ENCODE measurements at regions not wholly inside any gene's neighbourhood (a gene's known extent, or its start where the extent isn't known, plus 50 kb on each side); places are given as distances from the start of the nearest gene placed in this dataset.
"Not testable (repeated sequence)": the region's sequence is repeated elsewhere in the genome, so short reads cannot be mapped to it uniquely, and the experiment has no call there.

DNA sequence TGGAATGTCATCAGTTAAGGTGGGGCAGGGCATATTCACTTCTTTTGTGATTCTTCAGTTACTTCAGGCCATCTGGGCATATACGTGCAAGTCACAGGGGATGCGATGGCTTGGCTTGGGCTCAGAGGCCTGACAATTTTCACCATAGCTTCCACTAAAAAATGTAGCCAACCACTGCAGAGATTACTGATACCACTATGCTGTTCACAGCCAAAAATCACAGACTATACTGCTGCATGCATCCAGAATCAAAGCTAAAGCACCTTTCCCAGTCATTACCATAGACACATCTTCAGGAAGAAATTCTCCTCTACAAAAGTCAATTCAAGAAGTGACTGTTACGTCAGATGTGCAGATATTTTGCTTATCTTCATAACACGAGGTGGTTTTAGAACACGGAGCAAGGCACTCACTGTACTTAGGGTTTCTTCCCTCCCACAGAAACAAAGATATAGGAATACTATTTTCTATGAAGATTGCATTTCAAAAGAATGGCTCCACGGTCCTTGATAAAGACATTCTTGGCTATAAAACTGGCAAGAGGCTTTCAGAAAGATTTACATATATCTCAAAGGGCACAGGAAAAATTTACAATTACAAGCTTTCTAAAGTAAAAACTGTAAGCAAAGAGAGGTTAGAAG is 1556.6 kb upstream of the PRR20A start:
- DNase-seq: no peak

DNA sequence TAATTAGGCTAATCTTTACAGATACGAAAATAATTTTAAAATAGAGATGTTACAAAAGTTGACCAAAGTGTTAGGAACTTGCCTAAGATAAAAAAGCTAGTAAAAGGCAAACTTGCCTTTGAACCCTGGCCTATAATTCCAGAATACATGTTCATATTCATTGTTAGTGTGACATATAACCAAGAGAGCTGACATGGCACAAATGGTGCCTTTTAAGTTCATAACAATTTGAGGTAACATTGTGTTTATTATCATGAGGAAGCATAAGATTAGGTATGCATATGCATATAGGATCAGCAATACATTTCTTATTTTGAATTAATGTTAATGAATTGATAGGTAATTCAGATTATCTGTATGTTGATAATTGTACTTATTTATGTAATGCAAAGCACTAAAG is 1537.9 kb upstream of the PRR20A start:
- no peak for DNase-seq

DNA sequence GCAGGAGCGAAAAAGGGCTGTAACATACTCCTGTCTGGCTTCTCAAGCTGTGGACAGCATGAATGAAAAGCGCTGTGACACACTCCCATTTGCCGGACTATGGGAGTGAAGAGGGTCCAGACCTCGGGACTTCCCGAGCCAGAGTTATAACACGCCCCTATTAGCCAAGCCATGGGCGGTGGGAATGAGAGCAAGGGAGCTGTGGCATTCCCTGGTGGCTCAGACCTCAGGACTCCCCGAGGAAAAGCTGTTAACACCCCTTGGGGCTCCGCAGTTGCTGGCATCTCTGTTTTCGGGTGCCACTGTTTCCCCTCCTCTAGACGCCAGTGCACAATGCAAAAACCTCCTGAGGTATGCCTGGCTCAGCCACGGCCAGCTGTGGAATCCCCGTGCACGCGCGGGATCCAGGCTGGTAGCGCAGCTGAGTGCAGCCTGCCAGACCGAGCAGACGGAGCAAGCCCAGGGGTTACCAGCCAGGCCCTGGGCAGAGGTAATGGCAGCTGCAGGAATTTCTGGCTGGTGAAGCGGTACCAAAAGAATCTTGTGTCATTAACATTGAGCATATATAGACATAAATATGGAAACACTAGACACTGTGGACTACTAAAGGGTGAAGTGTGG is 1534.6 kb upstream of the PRR20A start:
- DNase-seq: no peak

DNA sequence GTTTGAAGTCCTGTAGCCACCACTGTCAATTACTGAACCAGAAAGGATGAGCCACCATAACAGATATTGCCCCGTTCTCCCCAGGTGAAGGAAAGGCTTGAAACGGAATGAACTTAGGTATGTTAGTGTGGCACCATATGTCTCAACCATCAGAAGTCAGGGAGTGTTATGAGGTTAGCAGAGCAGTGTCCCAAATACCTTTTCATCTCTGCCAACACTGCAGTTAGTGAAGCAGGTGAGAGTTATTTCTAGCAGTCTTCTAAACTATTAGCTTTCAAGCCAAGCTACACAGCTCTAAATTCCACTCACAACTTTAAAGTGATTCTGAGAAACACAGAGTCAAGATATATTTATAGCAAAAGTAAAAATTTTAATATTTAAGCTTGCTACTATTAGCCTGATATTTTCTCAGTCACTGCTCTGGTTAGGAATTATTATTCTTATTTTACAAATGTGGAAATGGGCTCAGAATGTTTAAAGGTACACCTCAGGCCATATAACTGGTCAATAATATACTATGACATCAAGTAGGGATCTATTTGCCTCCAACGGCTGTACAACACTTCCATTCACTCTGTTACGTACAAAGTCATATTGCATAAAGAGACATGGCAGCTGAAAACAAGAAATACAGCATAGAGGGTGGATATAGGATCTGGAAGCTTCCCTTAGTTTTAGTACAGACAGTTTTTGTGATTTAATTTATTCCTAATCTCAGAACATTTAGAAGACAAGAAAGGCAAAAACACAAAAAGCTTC is 1527.1 kb upstream of the PRR20A start:
- DNase-seq: no peak

DNA sequence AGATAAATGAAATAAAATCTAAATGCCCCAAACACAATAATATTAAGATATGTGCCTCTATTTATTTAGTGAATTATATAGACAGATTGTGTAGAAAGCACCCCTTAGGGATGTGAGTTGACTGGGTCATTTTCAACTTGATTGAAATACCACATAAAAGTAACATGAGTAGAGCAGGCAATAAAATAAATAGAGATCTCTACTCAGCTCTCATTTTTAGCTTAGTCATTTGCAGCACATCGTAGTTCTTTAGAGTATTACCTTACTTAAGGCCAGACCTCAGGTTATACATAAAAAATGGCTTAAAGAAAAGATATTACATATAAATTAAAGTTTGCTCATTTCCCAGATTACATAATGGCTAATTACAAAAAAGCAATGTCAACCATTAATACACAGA is 1525.6 kb upstream of the PRR20A start:
- no peak for DNase-seq

DNA sequence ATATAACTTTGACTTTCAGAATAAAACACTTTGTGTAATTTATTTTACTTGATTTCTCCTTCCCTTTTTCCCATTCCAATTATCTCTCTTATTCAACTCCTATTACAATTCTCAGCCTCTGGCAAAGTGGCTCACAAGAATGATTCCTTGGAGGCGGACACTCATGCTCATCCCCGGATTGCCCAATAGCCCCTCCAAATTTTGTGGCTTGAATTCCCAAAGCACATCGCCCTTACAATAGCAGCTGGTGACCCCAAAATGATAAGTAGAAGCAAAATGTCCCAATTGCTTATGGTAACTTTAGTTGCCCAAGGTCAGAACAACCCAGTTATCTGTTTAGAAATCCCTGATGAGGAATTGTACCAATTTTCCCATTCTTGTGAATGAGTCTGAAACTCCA is 1523.5 kb upstream of the PRR20A start:
- no peak for DNase-seq

DNA sequence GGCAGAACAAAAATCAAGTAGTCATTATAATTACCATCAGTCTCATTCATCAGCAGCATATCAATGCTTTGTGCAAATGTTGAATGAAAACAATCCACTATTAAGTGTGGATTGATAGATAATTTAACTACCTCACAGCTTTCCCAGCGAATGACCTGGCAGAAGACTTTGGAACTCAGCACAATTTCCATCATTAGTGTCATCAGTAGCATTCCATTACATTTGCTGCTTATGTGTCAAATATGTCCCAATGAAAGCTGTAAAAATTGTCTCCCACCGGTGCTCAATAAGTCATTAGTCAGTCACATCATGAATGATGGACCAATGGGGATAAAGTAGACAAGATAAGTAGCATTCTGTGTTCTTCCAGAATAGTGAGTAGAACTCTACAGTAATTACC is 1513.5 kb upstream of the PRR20A start:
- DNase-seq: no peak

DNA sequence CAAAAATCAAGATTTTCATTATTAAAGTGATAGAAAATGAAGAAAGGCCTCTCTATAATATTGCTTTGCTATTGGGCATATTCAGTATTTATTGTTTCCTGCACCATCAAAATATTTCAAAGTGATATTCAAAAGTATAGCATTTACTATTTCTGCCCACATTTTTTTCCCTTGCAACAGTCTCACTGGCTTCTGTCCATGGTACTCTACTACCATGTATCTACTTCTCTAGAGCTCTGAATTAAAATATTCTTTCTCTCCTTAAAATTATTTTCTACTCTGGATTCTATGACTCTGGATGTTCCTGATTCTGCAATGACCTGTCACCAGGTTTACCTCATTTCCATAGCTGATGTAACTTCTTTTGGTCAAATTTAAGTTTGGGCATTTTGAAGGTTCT is 1508.3 kb upstream of the PRR20A start:
- no peak for DNase-seq

DNA sequence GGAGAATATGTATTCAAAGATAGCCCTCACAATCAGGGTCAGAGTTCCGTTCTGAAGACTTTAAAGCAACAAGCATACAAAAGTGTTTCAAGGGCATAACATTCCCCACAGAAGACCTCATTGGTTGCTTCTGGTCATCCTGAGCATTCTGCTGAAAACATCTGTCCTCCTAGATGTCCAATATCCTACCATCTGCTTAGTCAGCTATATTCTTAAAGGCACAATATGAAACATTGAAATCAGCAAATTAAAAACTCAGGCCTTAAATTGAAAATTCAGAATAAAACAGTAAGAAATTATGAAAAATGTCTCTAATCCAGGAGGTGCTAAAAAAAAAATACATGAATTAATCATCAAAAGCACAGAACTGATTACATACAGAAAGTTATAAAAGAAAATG is 1491.2 kb upstream of the PRR20A start:
- DNase-seq: no peak

DNA sequence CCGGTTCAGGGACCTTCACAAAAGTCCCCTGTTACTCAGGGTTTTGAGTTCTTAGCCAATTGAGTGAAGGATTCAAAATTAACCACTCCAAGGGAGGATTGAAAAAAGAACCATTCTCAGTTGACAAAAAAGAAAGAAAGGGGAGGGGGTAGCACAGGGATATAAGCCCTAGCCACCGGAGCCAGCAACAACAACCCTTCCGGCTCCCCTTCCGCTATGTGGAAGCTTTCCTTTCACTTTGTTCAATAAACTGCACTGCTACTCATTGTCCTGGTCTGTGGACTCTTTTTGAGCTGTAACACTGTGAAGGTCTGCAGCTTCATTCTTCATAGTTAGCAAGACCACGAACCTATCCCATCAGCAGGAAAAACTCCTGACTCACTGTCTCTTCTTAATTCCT is 1488.1 kb upstream of the PRR20A start:
- no peak for DNase-seq

DNA sequence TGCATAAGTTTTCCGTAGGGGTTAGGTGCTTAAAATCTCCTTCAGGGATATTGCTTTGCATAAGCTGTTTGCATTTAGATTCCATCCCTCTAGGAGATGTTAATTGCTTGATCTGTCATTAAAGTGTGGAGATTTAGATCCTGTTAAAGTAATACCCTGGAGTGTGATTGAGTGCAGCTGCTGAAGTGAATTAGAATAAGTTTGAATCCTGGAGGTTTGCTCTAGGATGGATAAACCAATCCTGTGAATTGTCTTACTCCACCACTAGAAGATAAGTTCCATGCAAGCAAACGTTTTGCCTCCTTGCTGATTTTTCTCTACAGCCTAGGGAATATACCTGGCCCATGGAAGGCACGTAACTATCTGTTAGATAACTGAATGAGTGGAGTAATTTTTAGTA is 1487.2 kb upstream of the PRR20A start:
- no peak for DNase-seq

DNA sequence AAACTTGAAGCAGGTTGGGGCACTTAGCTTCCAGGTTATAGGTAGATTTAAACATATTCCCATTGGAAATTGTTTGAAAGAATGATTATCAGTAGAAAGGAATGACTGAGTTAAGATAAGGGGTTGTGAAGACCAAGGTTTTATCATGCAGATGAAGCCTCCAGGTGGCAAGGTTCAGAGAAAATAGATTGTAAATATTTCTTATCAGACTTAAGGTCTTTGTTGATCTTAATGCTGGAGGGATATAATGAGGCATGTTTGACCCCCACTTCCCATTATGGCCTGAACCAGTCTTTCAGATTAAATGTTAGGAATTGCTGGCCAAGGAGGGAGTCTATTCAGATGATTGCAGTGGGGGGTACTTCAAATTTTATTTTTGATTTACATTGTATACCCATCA is 1486.5 kb upstream of the PRR20A start:
- no peak for DNase-seq

DNA sequence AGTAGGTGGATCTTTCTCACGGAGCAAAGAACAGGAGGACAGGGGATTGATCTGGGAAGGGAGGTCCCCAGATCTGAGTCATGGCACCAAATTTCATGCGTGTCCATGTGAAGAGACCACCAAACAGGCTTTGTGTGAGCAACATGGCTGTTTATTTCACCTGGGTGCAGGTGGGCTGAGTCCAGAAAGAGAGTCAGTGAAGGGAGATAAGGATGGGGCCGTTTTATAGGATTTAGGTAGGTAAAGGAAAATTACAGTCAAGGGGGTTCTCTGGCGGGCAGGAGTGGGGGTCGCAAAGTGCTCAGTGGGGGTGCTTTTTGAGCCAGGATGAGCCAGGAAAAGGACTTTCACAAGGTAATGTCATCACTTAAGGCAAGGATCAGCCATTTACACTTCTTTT is 1480.5 kb upstream of the PRR20A start:
- DNase-seq: not testable (repeated sequence)

DNA sequence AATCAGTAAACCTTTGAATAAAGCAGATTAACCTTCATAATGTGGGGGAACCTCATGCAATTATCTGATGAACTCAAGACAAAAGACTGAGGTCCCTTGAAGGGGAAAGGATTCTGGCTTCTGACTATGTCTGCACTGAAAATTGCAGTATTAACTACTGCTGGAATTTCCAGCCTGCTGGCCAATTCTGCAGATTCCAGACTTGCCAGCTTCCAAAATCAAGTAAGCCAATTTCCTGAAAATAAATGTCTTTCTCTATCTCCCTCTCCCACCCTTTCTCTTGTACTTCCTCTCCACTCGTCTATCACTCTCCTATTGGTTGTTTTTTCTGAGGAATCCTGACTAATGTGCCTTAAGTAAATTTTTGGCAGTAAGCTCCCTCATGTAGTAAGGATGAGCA is 1479.9 kb upstream of the PRR20A start:
- no peak for DNase-seq

DNA sequence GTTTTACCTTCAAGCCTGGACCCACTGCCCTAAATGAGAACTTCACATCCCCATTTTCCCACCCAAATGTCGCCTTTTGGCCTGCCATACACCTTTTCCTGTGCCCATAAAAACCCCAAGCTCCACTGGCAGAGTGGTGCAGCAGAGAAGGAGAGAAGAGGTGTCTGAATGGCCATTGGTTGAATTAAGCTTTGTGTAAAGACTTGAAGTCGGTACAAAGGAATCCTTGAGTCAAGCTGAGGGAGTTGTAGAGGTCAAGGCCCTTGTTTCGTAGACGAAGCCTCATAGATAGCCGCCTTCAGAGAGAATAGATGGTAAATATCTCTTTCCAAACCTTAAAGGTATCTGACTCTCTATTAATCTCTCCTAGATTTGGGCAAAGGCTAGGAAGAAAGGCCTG is 1479.2 kb upstream of the PRR20A start:
- no peak for DNase-seq

DNA sequence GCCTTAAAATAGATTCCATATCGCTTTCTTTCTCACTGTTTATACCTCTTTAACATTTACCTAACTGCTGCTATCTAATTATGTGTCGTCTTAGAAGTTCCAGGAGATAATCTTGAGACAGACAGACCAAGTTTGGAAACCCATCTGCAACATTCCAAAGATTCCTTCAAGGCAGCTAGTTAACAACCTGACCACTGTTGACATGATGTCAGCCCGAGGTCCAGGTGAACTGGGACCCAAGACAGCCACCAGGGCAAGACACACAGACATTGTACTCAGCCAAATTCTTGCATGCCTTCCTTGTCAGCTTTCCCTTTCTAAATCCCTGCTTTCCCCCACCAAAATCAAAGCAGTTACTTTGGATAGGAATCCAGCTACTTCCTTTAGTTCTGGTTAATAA is 1476.5 kb upstream of the PRR20A start:
- no peak for DNase-seq

DNA sequence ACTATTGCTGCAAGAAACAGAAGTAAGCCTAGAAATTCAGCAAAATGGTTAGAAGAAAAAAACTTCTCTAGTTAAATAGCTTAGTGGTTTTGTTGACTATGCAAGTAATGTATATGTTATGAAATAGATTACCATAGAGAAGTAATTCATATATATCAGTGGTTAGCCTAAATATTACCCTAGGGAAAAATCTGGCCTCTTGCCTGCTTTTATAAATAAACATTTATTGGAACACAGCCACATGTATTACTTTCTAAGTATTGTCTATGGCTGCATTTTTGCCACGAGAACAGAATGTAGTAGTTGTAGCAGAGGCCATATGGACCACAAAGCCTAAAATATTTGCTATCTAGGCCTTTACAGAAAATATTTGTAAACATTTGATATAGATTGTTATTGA is 1471.7 kb upstream of the PRR20A start:
- no peak for DNase-seq

DNA sequence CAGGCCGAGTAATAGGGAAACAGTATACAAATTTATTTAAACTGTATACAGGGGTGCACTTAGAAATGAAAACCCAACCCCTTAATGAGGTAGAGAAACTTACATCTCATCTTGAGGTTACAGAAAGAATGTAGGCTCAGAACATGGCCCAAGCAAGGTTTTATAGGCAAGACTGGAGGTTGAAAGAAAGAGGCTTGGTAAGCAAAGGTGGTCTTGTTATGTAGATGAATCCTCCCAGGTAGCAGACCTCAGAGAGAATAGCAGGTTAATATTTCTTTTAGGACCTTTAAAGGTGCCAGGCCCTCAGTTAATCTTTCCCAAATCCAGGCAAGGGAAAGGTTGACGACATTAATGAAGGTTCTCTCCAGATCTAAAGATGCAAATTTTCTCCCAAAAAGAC is 1466.8 kb upstream of the PRR20A start:
- DNase-seq: no peak

DNA sequence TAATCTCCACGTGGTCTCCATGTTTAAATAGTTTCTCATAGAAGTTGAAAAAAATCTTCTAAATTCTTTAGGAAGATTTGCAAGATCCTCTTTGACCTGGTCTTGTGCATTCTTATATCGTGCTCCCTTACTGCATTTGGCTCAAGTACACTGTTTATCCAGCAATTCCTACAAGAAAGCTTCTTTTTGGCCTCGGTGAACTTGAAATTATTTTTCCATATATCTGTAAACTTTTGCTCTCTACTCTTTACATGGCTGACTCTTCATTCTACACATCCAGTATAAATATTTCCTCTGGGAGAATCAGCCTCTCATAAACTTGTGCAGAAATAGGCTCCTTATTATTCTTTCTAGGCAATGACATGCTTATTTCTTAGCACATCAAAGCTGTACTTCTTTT is 1457.9 kb upstream of the PRR20A start:
- DNase-seq: no peak

DNA sequence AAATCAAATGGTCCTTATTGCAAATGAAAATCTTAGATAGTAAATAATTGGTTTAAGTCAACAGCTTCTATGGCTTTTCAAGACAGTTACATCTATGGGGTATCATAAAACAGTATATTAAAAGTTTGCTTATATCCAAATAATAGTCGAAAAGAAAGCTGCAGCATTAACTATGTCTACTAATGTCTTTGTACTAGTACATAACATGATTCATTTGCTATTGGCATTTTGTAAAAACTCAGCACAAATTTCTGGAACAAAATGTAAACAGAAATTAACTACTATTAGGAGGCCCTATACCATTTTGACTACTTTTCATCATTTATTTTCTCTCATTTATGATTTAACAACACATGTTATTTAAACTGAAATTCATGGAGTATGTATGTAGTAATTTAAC is 1435.2 kb upstream of the PRR20A start:
- DNase-seq: no peak

DNA sequence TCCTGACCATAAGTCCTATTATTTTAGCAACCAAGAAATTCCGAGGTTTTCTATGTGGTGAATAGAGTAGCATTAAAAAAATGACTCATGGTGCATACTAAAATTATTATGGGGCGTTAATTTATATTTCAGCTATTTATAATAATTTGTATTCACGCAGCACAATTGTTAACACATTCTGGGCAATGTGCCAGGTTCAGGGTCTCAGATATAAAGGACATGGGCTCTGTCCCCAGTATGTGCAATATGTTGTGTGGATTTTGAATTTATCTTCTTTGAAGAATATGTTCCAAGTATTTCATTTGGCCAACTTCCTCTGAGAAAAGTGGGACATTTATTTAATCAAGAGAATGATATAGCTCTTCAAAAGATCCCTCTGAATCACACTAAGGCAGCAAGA is 1434.7 kb upstream of the PRR20A start:
- no peak for DNase-seq

DNA sequence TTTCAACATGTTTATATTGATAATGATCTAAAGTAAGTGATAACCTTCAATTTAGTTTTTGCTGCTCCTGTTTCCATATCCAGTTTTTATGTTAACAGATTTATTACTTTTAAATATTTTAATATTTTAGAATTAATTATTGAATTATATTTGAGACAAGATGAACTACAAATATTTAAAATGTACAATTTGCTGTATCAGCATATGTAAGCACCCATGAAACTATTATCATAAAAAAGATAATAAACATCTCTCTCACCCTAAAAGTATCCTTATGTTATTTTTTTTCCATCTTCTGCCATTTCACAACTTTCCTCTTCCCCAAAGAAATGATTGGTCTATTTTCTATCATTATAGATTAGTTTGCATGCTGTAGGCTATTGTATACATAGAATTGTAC is 1426.6 kb upstream of the PRR20A start:
- DNase-seq: no peak

DNA sequence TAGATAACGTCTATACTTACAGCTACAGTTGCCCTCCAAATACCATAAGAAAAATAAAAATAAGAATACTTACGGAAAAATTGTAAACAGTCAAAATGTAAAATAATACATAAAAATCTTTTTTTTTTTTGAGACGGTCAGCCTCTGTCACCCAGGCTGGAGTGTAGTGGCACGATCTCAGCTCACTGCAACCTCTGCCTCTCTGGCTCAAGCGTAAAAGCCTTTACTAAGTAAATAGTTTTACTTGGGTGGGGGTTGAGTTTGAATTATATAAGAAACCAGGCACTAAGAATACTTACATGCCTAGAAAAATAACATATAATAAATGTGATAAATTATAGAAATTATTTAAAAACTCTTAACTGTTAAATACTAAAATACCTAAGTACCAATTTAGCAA is 1413.0 kb upstream of the PRR20A start:
- no peak for DNase-seq

DNA sequence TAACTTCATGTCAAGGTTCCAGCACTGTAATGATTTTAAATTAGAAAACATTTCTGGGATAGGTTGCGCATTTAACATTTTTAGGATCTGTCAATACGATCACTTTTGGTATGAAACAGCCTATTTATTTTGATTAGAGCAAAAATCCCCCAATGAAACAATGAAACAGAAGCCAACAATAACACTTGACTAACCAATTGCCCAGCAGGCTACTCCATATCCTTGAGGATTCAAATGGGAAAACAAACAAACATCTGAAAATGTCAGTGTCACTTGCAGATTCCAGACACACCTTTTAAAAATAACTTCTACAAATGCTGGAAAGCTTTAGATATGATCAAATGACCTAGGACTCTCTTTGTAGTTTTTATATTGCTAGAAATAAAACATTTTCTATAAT is 1412.5 kb upstream of the PRR20A start:
- no peak for DNase-seq

DNA sequence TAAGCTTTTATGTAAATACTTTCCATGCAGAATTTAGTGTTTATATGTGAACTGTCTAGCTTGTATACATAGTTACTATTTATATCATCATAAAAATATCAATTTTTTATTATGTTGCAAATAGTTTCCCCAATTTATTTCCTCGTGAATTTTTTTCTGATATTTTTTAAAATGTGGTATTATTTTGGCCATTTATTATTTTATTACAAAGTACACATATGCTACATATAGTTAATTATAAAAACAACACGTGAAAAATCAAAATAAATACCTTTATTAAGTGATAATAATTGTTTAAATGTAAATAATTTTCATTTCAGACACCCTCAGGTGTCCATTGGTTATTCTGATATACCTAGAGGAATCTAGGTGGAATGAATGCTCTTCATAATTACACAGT is 1394.9 kb upstream of the PRR20A start:
- no peak for DNase-seq

All from NCI-H1436 (cell line).